OCI-LY1 (cell line): ENCODE measurements at regions not wholly inside any gene's neighbourhood (a gene's known extent, or its start where the extent isn't known, plus 50 kb on each side); places are given as distances from the start of the nearest gene placed in this dataset.

ENCODE experiments used
- H2AFZ ChIP-seq: fragments of 200-600 bp; sonication (generic), shearing (Covaris generic); 2 replicates; pipeline ENCODE4 v1.6.0; 2014; ENCODE audit warnings: antibody characterized with exemption, mild to moderate bottlenecking, low read length
- H3F3A ChIP-seq: fragments of 200-600 bp; sonication (generic), shearing (Covaris generic); 2 replicates; pipeline ENCODE4 v1.6.0; 2014; ENCODE audit warnings: mild to moderate bottlenecking, antibody characterized with exemption, low read length, moderate library complexity; ENCODE audit not compliant: insufficient read depth
- H3K27ac ChIP-seq: fragments of 200-600 bp; sonication (generic); 2 replicates; pipeline ENCODE4 v1.5.1; 2014; ENCODE audit warnings: low read length, mixed run types, mild to moderate bottlenecking, low read depth; ENCODE audit not compliant: poor library complexity, severe bottlenecking
- H3K27me3 ChIP-seq: fragments of 200-600 bp; sonication (generic); 2 replicates; pipeline ENCODE4 v1.6.0; 2014; ENCODE audit warnings: antibody characterized with exemption, mild to moderate bottlenecking, low read length, moderate library complexity; ENCODE audit not compliant: insufficient read depth
- H3K36me3 ChIP-seq: fragments of 200-600 bp; sonication (generic); 2 replicates; pipeline ENCODE4 v1.6.1; 2014; ENCODE audit warnings: mild to moderate bottlenecking, antibody characterized with exemption, low read length, moderate library complexity, mixed read lengths; ENCODE audit not compliant: insufficient read depth
- H3K4me1 ChIP-seq: fragments of 200-600 bp; sonication (generic); 2 replicates; pipeline ENCODE4 v1.5.1; 2014; ENCODE audit warnings: mild to moderate bottlenecking, low read length, moderate library complexity; ENCODE audit not compliant: insufficient read depth, severe bottlenecking
- H3K4me2 ChIP-seq: fragments of 200-600 bp; sonication (generic), shearing (Covaris generic); 2 replicates; pipeline ENCODE4 v1.6.1; 2014; ENCODE audit warnings: low read length
- H3K4me3 ChIP-seq: fragments of 200-600 bp; sonication (generic); 2 replicates; pipeline ENCODE4 v1.5.1; 2014; ENCODE audit warnings: low read length, low read depth, mild to moderate bottlenecking, mixed read lengths; ENCODE audit not compliant: poor library complexity, severe bottlenecking
- H3K79me2 ChIP-seq: fragments of 200-600 bp; shearing (Covaris generic); 2 replicates; pipeline ENCODE4 v1.6.1; 2016; ENCODE audit warnings: mixed run types, low read length, mixed read lengths; ENCODE audit not compliant: insufficient read depth
- H3K9ac ChIP-seq: fragments of 200-600 bp; sonication (generic), shearing (Covaris generic); 2 replicates; pipeline ENCODE4 v1.6.1; 2014; ENCODE audit warnings: mild to moderate bottlenecking, low read length, mixed read lengths
- H3K9me2 ChIP-seq: fragments of 200-600 bp; sonication (generic), shearing (Covaris generic); 2 replicates; pipeline ENCODE4 v1.6.1; 2014; ENCODE audit warnings: low read depth, mild to moderate bottlenecking, low read length, mixed read lengths
- H3K9me3 ChIP-seq: fragments of 200-600 bp; shearing (Covaris generic); 2 replicates; pipeline ENCODE4 v1.6.1; 2014; ENCODE audit warnings: low read length, mixed read lengths
- H4K20me1 ChIP-seq: fragments of 200-600 bp; sonication (generic), shearing (Covaris generic); 2 replicates; pipeline ENCODE4 v1.6.0; 2016; ENCODE audit warnings: mild to moderate bottlenecking, low read length; ENCODE audit not compliant: insufficient read depth
- EZH2 ChIP-seq: fragments of 200-600 bp; sonication (generic), shearing (Covaris generic); IDR thresholded peaks from 2 replicates; pipeline ENCODE4 v1.8.0; 2017; ENCODE audit warnings: borderline replicate concordance, mixed run types, mild to moderate bottlenecking, antibody characterized with exemption, low read length, moderate library complexity, mixed read lengths
- TF ChIP-seq, protein P1 (sequence below): fragments of 200-600 bp; sonication (generic), shearing (Covaris generic); IDR thresholded peaks from 2 replicates; pipeline ENCODE4 v1.5.1; 2017; ENCODE audit warnings: mild to moderate bottlenecking, antibody characterized with exemption, low read length, moderate library complexity, mixed read lengths

DNA sequence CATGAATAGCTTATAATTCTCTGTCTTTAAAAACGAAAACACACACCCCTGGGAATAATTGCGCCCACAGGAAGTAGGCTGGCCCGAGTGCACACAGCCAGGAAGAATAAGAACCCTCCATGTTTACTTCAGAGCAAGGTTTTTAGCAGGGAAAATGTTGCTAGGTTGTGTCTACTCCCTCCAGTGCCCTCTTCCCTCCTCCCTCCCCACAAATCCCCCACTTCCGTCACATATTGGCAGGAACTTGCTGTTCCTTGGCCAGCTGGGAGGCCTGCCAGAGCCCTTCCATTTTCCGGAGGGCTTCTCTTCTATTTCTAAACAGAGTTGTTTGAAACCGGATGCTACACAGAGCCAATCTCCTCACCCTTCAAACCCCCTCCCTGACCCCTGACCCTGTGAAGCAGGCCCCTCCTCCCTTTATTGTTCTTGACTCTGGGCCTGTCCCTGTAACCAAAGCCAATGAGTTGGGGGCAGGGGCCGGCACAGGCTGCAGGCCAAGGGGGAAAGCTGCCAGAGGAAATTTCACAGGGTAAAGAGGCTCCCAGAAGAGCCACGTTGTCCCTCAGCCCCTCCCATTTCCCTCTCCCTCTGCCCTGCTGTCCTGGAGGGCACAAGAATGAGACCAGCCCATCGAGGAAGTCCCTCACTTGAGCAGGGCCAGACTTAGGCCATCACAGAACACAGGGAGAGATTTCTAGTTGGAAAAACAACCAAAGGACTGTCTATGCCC, 49.8 kb upstream of the LGALSL start:
- Histone ChIP-seq H2AFZ (no peak overlapping the region), H3K9me2 (no peaks in the 10 kb centered on the region), H3K27me3 (peaks cover 1% of the 10 kb centered on the region), H3K9ac (no peak overlapping the region), H3K4me3 (no peak overlapping the region), H3K27ac (no peak overlapping the region), H4K20me1 (no peaks in the 10 kb centered on the region), H3K4me2 (peak overlapping the region; percentile 7; the same call in 1 of the 2 replicates), H3F3A (no peaks in the 10 kb centered on the region), H3K79me2 (no peaks in the 10 kb centered on the region), H3K9me3 (peaks cover 2% of the 10 kb centered on the region; the same call in 1 of the 2 replicates), H3K36me3 (no peaks in the 10 kb centered on the region; the same call in 1 of the 2 replicates), H3K4me1 (peaks cover 10% of the 10 kb centered on the region)
- no peak for TF ChIP-seq EZH2
- TF ChIP-seq, protein P1, sequence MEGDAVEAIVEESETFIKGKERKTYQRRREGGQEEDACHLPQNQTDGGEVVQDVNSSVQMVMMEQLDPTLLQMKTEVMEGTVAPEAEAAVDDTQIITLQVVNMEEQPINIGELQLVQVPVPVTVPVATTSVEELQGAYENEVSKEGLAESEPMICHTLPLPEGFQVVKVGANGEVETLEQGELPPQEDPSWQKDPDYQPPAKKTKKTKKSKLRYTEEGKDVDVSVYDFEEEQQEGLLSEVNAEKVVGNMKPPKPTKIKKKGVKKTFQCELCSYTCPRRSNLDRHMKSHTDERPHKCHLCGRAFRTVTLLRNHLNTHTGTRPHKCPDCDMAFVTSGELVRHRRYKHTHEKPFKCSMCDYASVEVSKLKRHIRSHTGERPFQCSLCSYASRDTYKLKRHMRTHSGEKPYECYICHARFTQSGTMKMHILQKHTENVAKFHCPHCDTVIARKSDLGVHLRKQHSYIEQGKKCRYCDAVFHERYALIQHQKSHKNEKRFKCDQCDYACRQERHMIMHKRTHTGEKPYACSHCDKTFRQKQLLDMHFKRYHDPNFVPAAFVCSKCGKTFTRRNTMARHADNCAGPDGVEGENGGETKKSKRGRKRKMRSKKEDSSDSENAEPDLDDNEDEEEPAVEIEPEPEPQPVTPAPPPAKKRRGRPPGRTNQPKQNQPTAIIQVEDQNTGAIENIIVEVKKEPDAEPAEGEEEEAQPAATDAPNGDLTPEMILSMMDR, result no peak
